ENCODE measurements at regions not wholly inside any gene's neighbourhood (a gene's known extent, or its start where the extent isn't known, plus 50 kb on each side); places are given as distances from the start of the nearest gene placed in this dataset.

DNA sequence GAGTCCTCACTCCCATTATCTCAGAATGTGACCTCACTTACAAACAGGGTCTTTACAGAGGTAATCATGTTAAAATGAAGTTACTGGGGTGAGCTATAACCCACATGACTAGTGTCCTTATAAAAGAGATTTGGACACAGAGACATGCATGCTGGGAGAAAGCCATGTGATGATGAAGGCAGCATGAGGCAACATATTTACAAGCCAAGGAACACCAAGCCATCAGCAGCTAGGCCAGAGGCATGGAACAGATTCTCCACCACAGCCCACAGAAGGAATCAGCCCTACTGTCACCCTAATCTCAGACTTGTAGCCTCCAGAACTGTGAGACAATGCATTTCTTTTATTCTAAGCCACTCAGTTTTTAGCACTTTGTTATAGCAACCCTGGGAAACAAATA is 171.9 kb downstream of the EN1 start:
- TF ChIP-seq, protein P1, sequence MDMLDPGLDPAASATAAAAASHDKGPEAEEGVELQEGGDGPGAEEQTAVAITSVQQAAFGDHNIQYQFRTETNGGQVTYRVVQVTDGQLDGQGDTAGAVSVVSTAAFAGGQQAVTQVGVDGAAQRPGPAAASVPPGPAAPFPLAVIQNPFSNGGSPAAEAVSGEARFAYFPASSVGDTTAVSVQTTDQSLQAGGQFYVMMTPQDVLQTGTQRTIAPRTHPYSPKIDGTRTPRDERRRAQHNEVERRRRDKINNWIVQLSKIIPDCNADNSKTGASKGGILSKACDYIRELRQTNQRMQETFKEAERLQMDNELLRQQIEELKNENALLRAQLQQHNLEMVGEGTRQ (IDR thresholded peaks at IDR 0.05), result no peak
- TF ChIP-seq MYC (IDR thresholded peaks at IDR 0.05; ENCODE audit: borderline replicate concordance, low read length) (no peak), NFE2L2 (conservative IDR thresholded peaks at IDR 0.05; ENCODE audit: low read length) (no peak), EP300 (IDR thresholded peaks at IDR 0.05) (no peak), HOXB13 (CRISPR knock-in tag; IDR thresholded peaks at IDR 0.05; ENCODE audit: low read depth) (no peak), CHD2 (IDR thresholded peaks at IDR 0.05; ENCODE audit: low read length, partially characterized antibody) (no peak), POLR2A (IDR thresholded peaks at IDR 0.05; ENCODE audit: low read length) (no peak), HEYL (CRISPR knock-in tag; IDR thresholded peaks at IDR 0.05) (no peak), POLR2AphosphoS2 (conservative IDR thresholded peaks at IDR 0.05; ENCODE audit: low read length) (no peak), TFCP2L1 (CRISPR knock-in tag; IDR thresholded peaks at IDR 0.05) (no peak), RAD21 (conservative IDR thresholded peaks at IDR 0.05 in 1 of 2, IDR thresholded peaks at IDR 0.05 in 1 of 2) (no peak)
- TF ChIP-seq, protein P2, sequence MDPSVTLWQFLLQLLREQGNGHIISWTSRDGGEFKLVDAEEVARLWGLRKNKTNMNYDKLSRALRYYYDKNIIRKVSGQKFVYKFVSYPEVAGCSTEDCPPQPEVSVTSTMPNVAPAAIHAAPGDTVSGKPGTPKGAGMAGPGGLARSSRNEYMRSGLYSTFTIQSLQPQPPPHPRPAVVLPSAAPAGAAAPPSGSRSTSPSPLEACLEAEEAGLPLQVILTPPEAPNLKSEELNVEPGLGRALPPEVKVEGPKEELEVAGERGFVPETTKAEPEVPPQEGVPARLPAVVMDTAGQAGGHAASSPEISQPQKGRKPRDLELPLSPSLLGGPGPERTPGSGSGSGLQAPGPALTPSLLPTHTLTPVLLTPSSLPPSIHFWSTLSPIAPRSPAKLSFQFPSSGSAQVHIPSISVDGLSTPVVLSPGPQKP (IDR thresholded peaks at IDR 0.05; ENCODE audit: low read depth, low read length), result no peak
- ATAC-seq (no peak), DNase-seq (ENCODE audit: low read depth in 1 of 2, low spot score in 1 of 2) (no peak), FAIRE-seq (no peak)
- Histone ChIP-seq H3K9me3 (no peaks in the 10 kb centered on the region), H3K4me3 (no peak overlapping the region), H3K4me2 (no peak overlapping the region), H3K4me1 (peaks cover 12% of the 10 kb centered on the region), H3K27ac (no peak overlapping the region)
- ChIA-PET CTCF (no interaction called here), POLR2A (no interaction called here)

GRCh38 chr2:118672571-118673158 is 174.8 kb downstream of the EN1 start:
- POLR2A ChIA-PET, result no interaction called here
- DNase-seq (ENCODE audit: low read depth in 1 of 2, low spot score in 1 of 2) (no peak), ATAC-seq (no peak), FAIRE-seq (no peak)
- Histone ChIP-seq H3K27ac (peak overlapping the region in 1 of 2 experiments; percentile 55; a peak in 2 of 6 replicates), H3K4me2 (no peak overlapping the region), H3K9me3 (no peaks in the 10 kb centered on the region), H3K4me3 (no peak overlapping the region), H3K4me1 (peaks cover 36% of the 10 kb centered on the region)
- no peak for TF ChIP-seq HMGXB4 (CRISPR knock-in tag; IDR thresholded peaks at IDR 0.05; ENCODE audit: borderline replicate concordance)
- TF ChIP-seq CHD2 (IDR thresholded peaks at IDR 0.05; ENCODE audit: low read length, partially characterized antibody), result no peak
- no peak for TF ChIP-seq SMC3 (IDR thresholded peaks at IDR 0.05)
- TF ChIP-seq BCL3 (IDR thresholded peaks at IDR 0.05), result no peak
- no peak for TF ChIP-seq ZNF302 (CRISPR knock-in tag; IDR thresholded peaks at IDR 0.05)
- no peak for TF ChIP-seq MYC (IDR thresholded peaks at IDR 0.05; ENCODE audit: borderline replicate concordance, low read length)
- TF ChIP-seq JUNB (IDR thresholded peaks at IDR 0.05), result no peak
- no peak for TF ChIP-seq HOXB5 (CRISPR knock-in tag; IDR thresholded peaks at IDR 0.05)
- no peak for TF ChIP-seq MAX (IDR thresholded peaks at IDR 0.05)
- TF ChIP-seq MAZ (IDR thresholded peaks at IDR 0.05; ENCODE audit: borderline replicate concordance, low read depth, low read length), result no peak
- TF ChIP-seq POLR2AphosphoS2 (conservative IDR thresholded peaks at IDR 0.05; ENCODE audit: low read length), result no peak
- no peak for TF ChIP-seq RNF2 (IDR thresholded peaks at IDR 0.05; ENCODE audit: borderline replicate concordance, low read depth)
- no peak for TF ChIP-seq POLR2A (IDR thresholded peaks at IDR 0.05; ENCODE audit: low read length)
- no peak for TF ChIP-seq BHLHE40 (IDR thresholded peaks at IDR 0.05; ENCODE audit: low read depth, low read length)
- TF ChIP-seq HES2 (IDR thresholded peaks at IDR 0.05), result no peak
- CTCF ChIA-PET, result no interaction called here
- WGBS (ENCODE audit: missing lambda C conversion rate), result 49% methylated on average over 3 of the region's 3 CpGs
